ENCODE measurements at regions not wholly inside any gene's neighbourhood (a gene's known extent, or its start where the extent isn't known, plus 50 kb on each side); places are given as distances from the start of the nearest gene placed in this dataset.

DNA sequence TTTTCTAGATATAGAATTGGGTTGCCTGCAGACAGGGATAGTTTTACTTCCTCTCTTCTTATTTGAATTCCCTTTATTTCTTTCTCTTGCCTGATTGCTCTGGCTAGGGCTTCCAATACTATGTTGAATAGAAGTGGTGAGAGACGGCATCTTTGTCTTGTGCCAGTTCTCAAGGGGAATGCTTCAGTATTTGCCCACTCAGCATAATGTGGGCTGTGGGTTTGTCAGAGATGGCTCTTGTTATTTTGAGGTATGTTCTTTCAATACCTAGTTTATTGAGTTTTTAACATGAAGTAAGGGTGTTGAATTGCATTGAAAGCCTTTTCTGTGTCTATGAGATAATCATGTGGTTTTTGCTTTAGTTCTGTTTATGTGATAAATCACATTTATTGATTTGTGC is 273.9 kb upstream of the CHORDC1 start:
- Histone ChIP-seq H3K9me3 (ENCODE audit: control insufficient read depth, insufficient read depth, low read depth, low read length) (no peaks in the 10 kb centered on the region), H3K4me3 (ENCODE audit: low read depth in 2 of 2, low read length in 2 of 2) (no peak overlapping the region), H3K36me3 (ENCODE audit: control insufficient read depth, insufficient read depth, low read length) (no peaks in the 10 kb centered on the region), H3K27me3 (ENCODE audit: control insufficient read depth, insufficient read depth, low read length) (no peaks in the 10 kb centered on the region), H3K27ac (ENCODE audit: low read length) (no peak overlapping the region), H3K4me1 (ENCODE audit: control insufficient read depth, insufficient read depth, low read length) (no peaks in the 10 kb centered on the region)
- ATAC-seq = no peak
- no peak for DNase-seq (ENCODE audit: low read depth, low spot score)
- ChIA-PET POLR2A (no interaction called here), CTCF (no interaction called here)
- TF ChIP-seq SIN3A (IDR thresholded peaks at IDR 0.05; ENCODE audit: borderline replicate concordance, insufficient read depth, low read depth, low read length) (no peak), TCF7L2 (IDR thresholded peaks at IDR 0.05; ENCODE audit: low read depth, low read length) (no peak), POLR2AphosphoS5 (IDR thresholded peaks at IDR 0.05; ENCODE audit: low read depth, low read length) (no peak)
- TF ChIP-seq, protein P1, sequence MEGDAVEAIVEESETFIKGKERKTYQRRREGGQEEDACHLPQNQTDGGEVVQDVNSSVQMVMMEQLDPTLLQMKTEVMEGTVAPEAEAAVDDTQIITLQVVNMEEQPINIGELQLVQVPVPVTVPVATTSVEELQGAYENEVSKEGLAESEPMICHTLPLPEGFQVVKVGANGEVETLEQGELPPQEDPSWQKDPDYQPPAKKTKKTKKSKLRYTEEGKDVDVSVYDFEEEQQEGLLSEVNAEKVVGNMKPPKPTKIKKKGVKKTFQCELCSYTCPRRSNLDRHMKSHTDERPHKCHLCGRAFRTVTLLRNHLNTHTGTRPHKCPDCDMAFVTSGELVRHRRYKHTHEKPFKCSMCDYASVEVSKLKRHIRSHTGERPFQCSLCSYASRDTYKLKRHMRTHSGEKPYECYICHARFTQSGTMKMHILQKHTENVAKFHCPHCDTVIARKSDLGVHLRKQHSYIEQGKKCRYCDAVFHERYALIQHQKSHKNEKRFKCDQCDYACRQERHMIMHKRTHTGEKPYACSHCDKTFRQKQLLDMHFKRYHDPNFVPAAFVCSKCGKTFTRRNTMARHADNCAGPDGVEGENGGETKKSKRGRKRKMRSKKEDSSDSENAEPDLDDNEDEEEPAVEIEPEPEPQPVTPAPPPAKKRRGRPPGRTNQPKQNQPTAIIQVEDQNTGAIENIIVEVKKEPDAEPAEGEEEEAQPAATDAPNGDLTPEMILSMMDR (IDR thresholded peaks at IDR 0.05) = no peak
- TF ChIP-seq, protein P2, sequence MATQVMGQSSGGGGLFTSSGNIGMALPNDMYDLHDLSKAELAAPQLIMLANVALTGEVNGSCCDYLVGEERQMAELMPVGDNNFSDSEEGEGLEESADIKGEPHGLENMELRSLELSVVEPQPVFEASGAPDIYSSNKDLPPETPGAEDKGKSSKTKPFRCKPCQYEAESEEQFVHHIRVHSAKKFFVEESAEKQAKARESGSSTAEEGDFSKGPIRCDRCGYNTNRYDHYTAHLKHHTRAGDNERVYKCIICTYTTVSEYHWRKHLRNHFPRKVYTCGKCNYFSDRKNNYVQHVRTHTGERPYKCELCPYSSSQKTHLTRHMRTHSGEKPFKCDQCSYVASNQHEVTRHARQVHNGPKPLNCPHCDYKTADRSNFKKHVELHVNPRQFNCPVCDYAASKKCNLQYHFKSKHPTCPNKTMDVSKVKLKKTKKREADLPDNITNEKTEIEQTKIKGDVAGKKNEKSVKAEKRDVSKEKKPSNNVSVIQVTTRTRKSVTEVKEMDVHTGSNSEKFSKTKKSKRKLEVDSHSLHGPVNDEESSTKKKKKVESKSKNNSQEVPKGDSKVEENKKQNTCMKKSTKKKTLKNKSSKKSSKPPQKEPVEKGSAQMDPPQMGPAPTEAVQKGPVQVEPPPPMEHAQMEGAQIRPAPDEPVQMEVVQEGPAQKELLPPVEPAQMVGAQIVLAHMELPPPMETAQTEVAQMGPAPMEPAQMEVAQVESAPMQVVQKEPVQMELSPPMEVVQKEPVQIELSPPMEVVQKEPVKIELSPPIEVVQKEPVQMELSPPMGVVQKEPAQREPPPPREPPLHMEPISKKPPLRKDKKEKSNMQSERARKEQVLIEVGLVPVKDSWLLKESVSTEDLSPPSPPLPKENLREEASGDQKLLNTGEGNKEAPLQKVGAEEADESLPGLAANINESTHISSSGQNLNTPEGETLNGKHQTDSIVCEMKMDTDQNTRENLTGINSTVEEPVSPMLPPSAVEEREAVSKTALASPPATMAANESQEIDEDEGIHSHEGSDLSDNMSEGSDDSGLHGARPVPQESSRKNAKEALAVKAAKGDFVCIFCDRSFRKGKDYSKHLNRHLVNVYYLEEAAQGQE (IDR thresholded peaks at IDR 0.05; ENCODE audit: insufficient read depth in 1 of 2, low read depth in 2 of 2, low read length in 1 of 2) = no peak
- in situ Hi-C loops (cut with HindIII; ENCODE audit: low pct_unique_long_range_greater_than_20kb, low sequenced_read_pairs) = no loop called here
- no TSS peak for BruUV-seq (replicated peaks)
- intact Hi-C loops (cut with micrococcal nuclease; ENCODE audit: unreplicated experiment) = no loop called here

DNA sequence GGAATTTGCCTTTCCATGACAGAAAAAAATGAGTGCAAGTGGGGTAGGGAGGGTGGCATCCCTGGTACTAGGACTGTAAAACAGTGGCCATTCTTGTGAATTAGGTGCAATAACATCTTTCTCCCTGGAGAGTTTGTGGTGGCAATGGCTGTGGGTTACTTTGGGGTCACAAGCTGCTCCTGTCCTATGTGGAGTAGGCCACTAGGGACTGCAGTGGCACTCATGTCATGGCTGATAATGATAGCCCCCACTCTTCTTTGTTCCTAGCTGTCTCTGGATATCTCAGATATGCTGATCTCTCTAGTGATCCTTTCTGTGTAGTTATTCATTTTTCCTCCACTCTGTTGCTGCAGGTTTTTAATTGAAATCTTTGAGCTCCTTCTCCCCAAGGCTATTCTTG is 270.5 kb upstream of the CHORDC1 start:
- TF ChIP-seq, protein P1 (IDR thresholded peaks at IDR 0.05) = no peak
- TF ChIP-seq TCF7L2 (IDR thresholded peaks at IDR 0.05; ENCODE audit: low read depth, low read length) (no peak), SIN3A (IDR thresholded peaks at IDR 0.05; ENCODE audit: borderline replicate concordance, insufficient read depth, low read depth, low read length) (no peak), POLR2AphosphoS5 (IDR thresholded peaks at IDR 0.05; ENCODE audit: low read depth, low read length) (no peak)
- TF ChIP-seq, protein P2 (IDR thresholded peaks at IDR 0.05; ENCODE audit: insufficient read depth in 1 of 2, low read depth in 2 of 2, low read length in 1 of 2) = no peak
- Histone ChIP-seq H3K4me1 (ENCODE audit: control insufficient read depth, insufficient read depth, low read length) (no peaks in the 10 kb centered on the region), H3K36me3 (ENCODE audit: control insufficient read depth, insufficient read depth, low read length) (no peaks in the 10 kb centered on the region), H3K9me3 (ENCODE audit: control insufficient read depth, insufficient read depth, low read depth, low read length) (no peaks in the 10 kb centered on the region), H3K27ac (ENCODE audit: low read length) (no peak overlapping the region), H3K27me3 (ENCODE audit: control insufficient read depth, insufficient read depth, low read length) (no peaks in the 10 kb centered on the region), H3K4me3 (ENCODE audit: low read depth in 2 of 2, low read length in 2 of 2) (no peak overlapping the region)
- ATAC-seq (no peak), DNase-seq (ENCODE audit: low read depth, low spot score) (no peak)
- ChIA-PET POLR2A (no interaction called here), CTCF (no interaction called here)
- in situ Hi-C loops (cut with HindIII; ENCODE audit: low pct_unique_long_range_greater_than_20kb, low sequenced_read_pairs) = no loop called here
- intact Hi-C loops (cut with micrococcal nuclease; ENCODE audit: unreplicated experiment) = no loop called here
- no TSS peak for BruUV-seq (replicated peaks)
